ENCODE measurements at regions not wholly inside any gene's neighbourhood (a gene's known extent, or its start where the extent isn't known, plus 50 kb on each side); places are given as distances from the start of the nearest gene placed in this dataset.

DNA sequence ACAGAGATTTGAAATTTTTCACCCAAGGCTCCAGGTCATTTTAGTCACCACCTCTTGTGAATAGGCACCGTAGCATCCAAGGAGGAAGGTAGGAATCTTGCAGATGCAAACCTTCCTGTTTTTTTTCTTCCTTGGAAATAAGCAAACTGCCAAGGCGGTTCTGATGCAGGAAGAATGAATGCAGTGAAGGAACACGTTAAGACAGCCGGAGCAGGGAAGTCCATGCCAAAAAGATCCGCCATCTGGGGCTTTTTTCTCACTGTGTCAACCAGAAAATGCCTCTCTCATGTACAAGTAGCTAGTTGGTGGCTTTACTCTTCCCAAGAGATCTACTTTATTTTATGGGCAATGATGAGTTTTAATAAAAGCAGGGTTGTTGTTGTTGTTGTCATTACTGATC, 142.4 kb downstream of the ZIC5 start:
- Histone ChIP-seq H3K4me3 (ENCODE audit: low read depth, low read length) (no peak overlapping the region), H3K9me3 (ENCODE audit: control insufficient read depth, insufficient read depth, low read length) (no peaks in the 10 kb centered on the region), H3K27me3 (ENCODE audit: control insufficient read depth, insufficient read depth, low read length) (no peaks in the 10 kb centered on the region), H3K4me1 (ENCODE audit: control insufficient read depth, insufficient read depth, low read length) (no peaks in the 10 kb centered on the region), H3K27ac (ENCODE audit: low read depth, low read length) (no peak overlapping the region), H3K36me3 (ENCODE audit: control insufficient read depth, insufficient read depth, low read length) (no peaks in the 10 kb centered on the region)
- DNase-seq (ENCODE audit: low read depth in 4 of 6, low spot score in 6 of 6) = peak in 2 of 6 donors; percentile 25 to 86
- 88% methylated on average over 1 of the region's 5 CpGs for WGBS (ENCODE audit: insufficient coverage)

DNA sequence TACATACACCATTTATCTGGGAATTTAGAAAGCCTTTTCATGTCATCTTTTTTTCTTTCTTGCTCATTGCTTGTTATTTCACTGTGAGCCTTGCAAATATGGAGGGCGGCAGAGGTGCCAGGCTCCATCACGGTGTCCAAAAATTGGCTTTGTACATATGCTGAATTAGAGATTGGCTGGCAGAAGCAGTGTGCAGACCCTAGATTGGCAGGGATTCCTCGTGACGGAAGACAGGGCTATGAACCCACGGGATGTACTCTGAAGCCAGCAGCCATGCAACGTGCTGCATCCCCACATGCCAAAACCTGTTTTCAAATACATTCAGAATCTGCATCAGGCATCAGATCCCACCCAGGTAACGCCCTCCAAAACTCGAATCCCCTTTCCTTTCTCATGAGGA, 142.8 kb downstream of the ZIC5 start:
- DNase-seq (ENCODE audit: low read depth in 4 of 6, low spot score in 6 of 6) = peak in 2 of 6 donors; percentile 70 to 81
- H3K27me3 ChIP-seq (ENCODE audit: control insufficient read depth, insufficient read depth, low read length) = no peaks in the 10 kb centered on the region
- H3K9me3 ChIP-seq (ENCODE audit: control insufficient read depth, insufficient read depth, low read length) = peaks cover under 1% of the 10 kb centered on the region
- H3K4me1 ChIP-seq (ENCODE audit: control insufficient read depth, insufficient read depth, low read length) = no peaks in the 10 kb centered on the region
- no peaks in the 10 kb centered on the region for H3K36me3 ChIP-seq (ENCODE audit: control insufficient read depth, insufficient read depth, low read length)
- H3K4me3 ChIP-seq (ENCODE audit: low read depth, low read length) = no peak overlapping the region
- WGBS (ENCODE audit: insufficient coverage) = 78% methylated on average over 5 of the region's 8 CpGs
- no peak overlapping the region for H3K27ac ChIP-seq (ENCODE audit: low read depth, low read length)

DNA sequence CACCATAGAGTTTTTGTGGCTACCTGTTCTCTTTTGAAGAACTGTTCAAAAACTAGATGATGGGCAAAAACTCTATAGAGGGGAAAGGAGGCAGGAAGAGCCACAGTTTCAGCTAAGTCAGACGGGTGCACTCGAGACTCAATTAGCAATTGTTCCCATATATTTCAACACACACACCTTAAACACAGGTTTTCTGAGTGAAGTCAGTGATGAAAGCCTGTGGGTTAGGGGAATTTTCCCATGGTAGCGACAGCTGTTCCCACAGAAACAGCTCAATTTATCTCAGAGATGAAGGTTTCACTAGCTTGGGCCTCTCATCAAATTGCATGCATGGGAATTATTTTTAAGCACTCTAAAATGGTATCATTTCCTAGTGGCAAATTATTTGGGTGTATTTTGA, 143.4 kb downstream of the ZIC5 start:
- DNase-seq (ENCODE audit: low read depth in 4 of 6, low spot score in 6 of 6) = peak in 1 of 6 donors; percentile 68
- Histone ChIP-seq H3K9me3 (ENCODE audit: control insufficient read depth, insufficient read depth, low read length) (peaks cover 3% of the 10 kb centered on the region), H3K27ac (ENCODE audit: low read depth, low read length) (no peak overlapping the region), H3K36me3 (ENCODE audit: control insufficient read depth, insufficient read depth, low read length) (no peaks in the 10 kb centered on the region), H3K27me3 (ENCODE audit: control insufficient read depth, insufficient read depth, low read length) (no peaks in the 10 kb centered on the region), H3K4me1 (ENCODE audit: control insufficient read depth, insufficient read depth, low read length) (no peaks in the 10 kb centered on the region), H3K4me3 (ENCODE audit: low read depth, low read length) (no peak overlapping the region)
- no CpG with 5 or more reads among the region's 3 CpGs for WGBS (ENCODE audit: insufficient coverage)

DNA sequence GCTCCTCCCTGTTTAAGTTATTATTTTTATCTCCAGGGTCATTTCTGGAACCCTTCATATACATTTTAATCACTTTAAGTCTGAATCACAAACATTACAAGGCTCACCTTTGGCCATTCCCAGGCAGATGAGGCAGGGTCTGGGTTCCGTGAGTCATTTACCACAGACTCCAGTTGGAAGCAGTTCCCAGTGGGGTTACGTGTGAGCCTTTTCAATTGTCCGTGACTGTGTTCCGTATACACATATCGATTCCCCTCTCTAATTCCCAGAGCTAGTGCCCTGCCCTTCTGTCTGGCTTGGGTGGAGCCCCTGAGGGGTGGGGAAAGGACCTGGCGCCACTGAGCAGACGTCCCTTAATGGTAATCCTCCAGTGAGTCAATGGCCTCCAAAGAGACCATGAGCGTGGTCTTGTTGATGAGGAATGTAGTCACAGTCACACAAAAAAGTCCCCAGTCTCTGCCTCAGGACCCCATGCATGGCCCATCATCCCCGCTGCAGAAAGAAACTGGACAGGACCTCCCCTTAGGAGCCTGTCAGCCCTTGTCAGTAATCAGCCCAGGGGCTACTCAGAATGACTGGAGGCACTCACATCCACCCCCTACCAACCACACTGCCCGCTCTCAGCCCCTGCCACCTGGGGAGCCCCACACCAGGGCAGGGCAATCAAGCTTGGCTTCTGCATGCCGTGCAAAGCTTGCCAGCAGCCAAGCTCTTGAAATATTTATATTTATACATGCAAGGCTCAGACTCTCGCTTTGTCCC, 144.4 kb downstream of the ZIC5 start:
- H3K4me1 ChIP-seq (ENCODE audit: control insufficient read depth, insufficient read depth, low read length) = no peaks in the 10 kb centered on the region
- H3K27me3 ChIP-seq (ENCODE audit: control insufficient read depth, insufficient read depth, low read length) = no peaks in the 10 kb centered on the region
- DNase-seq (ENCODE audit: low read depth in 4 of 6, low spot score in 6 of 6) = no peak
- WGBS (ENCODE audit: insufficient coverage) = 90% methylated on average over 4 of the region's 12 CpGs
- H3K9me3 ChIP-seq (ENCODE audit: control insufficient read depth, insufficient read depth, low read length) = peaks cover 3% of the 10 kb centered on the region
- no peak overlapping the region for H3K27ac ChIP-seq (ENCODE audit: low read depth, low read length)
- H3K36me3 ChIP-seq (ENCODE audit: control insufficient read depth, insufficient read depth, low read length) = no peaks in the 10 kb centered on the region
- no peak overlapping the region for H3K4me3 ChIP-seq (ENCODE audit: low read depth, low read length)

DNA sequence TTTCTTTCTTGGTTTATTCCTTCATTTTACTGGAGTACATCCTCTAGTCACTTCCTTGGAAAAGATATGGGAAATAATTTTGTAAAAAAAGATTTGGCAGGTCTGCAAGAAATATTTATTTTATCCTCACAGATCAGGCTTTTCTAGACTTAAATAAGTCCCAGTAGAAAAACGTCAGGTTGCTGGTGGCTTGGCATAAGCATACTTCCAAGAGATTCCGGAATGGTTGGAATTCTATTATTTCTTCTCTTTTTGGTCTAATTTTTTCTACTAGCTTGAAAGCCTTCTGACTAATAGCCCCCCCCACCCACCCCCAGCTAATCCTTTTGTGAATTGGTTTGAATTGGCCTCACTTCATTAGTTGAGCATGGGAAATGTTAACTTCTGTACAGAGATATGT, 147.6 kb downstream of the ZIC5 start:
- no CpG with 5 or more reads among the region's 2 CpGs for WGBS (ENCODE audit: insufficient coverage)
- no peak overlapping the region for H3K27ac ChIP-seq (ENCODE audit: low read depth, low read length)

DNA sequence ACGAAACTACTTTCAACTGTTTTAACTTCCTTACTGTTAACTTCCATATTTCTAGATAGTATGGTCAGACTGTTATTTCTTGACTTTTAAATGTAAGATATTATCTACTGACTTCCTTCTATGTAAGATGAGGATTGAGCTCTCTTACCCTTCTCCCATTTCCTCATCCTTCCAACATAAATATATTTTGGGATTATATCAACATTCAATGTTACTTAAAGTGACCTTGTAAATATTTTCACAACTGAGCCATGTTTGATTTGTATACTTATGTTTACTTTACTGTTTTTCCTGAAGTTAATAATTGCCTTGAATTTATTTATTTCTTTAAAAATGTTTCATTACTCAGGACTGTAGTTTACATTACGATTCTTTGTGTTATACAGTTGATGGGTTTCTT, 148.7 kb downstream of the ZIC5 start:
- Histone ChIP-seq H3K4me1 (ENCODE audit: control insufficient read depth, insufficient read depth, low read length) (no peaks in the 10 kb centered on the region), H3K27me3 (ENCODE audit: control insufficient read depth, insufficient read depth, low read length) (no peaks in the 10 kb centered on the region), H3K9me3 (ENCODE audit: control insufficient read depth, insufficient read depth, low read length) (peaks cover 3% of the 10 kb centered on the region), H3K36me3 (ENCODE audit: control insufficient read depth, insufficient read depth, low read length) (no peaks in the 10 kb centered on the region), H3K4me3 (ENCODE audit: low read depth, low read length) (no peak overlapping the region), H3K27ac (ENCODE audit: low read depth, low read length) (no peak overlapping the region)
- DNase-seq (ENCODE audit: low read depth in 4 of 6, low spot score in 6 of 6) = no peak
- no CpG with 5 or more reads among the region's 2 CpGs for WGBS (ENCODE audit: insufficient coverage)

More for the DNA sequence above, 147.6 kb downstream of the ZIC5 start:
- DNase-seq (ENCODE audit: low read depth in 4 of 6, low spot score in 6 of 6) = no peak
- Histone ChIP-seq H3K36me3 (ENCODE audit: control insufficient read depth, insufficient read depth, low read length) (no peaks in the 10 kb centered on the region), H3K9me3 (ENCODE audit: control insufficient read depth, insufficient read depth, low read length) (peaks cover 3% of the 10 kb centered on the region), H3K4me1 (ENCODE audit: control insufficient read depth, insufficient read depth, low read length) (no peaks in the 10 kb centered on the region), H3K27me3 (ENCODE audit: control insufficient read depth, insufficient read depth, low read length) (no peaks in the 10 kb centered on the region), H3K4me3 (ENCODE audit: low read depth, low read length) (no peak overlapping the region)

DNA sequence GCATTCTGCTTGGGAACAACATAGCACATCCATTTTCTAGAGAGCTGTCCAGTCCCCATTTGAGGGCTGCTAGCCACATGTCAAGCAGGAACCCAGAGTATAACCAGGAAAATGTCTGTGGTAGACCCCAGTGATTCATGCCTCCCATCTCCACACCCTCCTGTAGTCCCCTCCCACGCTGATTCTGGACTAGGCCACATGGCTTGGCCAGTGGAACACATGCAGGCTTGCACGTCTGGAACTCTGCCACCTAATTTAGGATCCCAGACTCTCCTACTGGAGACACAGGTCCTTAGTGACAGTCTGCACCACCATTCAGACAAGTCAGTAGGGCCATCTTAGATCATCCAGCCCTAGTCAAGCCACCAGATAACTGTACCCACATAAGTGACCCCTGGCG, 149.8 kb downstream of the ZIC5 start:
- Histone ChIP-seq H3K4me3 (ENCODE audit: low read depth, low read length) (no peak overlapping the region), H3K4me1 (ENCODE audit: control insufficient read depth, insufficient read depth, low read length) (no peaks in the 10 kb centered on the region), H3K27ac (ENCODE audit: low read depth, low read length) (no peak overlapping the region), H3K27me3 (ENCODE audit: control insufficient read depth, insufficient read depth, low read length) (no peaks in the 10 kb centered on the region), H3K36me3 (ENCODE audit: control insufficient read depth, insufficient read depth, low read length) (no peaks in the 10 kb centered on the region), H3K9me3 (ENCODE audit: control insufficient read depth, insufficient read depth, low read length) (peaks cover 3% of the 10 kb centered on the region)
- no peak for DNase-seq (ENCODE audit: low read depth in 4 of 6, low spot score in 6 of 6)
- WGBS (ENCODE audit: insufficient coverage) = 81% methylated on average over 2 of the region's 3 CpGs

DNA sequence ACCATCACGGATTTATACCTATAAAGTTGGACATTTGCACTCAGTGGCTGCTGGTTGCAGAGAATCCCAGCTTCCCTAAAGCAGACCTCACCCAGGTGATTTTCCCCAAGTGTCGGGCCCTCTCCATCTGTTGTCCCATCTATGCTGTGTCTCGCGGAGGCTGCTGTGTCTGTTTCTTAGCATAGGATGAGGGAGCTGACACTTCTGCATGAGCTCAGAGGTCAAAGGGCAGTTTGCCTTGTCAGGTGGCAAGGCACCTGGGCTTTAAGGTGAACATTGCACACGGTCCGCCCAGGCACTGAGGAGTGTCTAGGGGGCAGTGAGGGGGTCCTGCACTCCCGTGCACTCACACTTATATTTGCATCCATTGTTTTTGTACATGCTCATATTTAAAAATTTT, 151.6 kb downstream of the ZIC5 start:
- no peak overlapping the region for H3K27ac ChIP-seq (ENCODE audit: low read depth, low read length)
- no peak overlapping the region for H3K4me3 ChIP-seq (ENCODE audit: low read depth, low read length)
- H3K4me1 ChIP-seq (ENCODE audit: control insufficient read depth, insufficient read depth, low read length) = no peaks in the 10 kb centered on the region
- WGBS (ENCODE audit: insufficient coverage) = 96% methylated on average over 5 of the region's 7 CpGs
- no peaks in the 10 kb centered on the region for H3K36me3 ChIP-seq (ENCODE audit: control insufficient read depth, insufficient read depth, low read length)
- H3K9me3 ChIP-seq (ENCODE audit: control insufficient read depth, insufficient read depth, low read length) = peaks cover 3% of the 10 kb centered on the region
- DNase-seq (ENCODE audit: low read depth in 4 of 6, low spot score in 6 of 6) = no peak
- no peaks in the 10 kb centered on the region for H3K27me3 ChIP-seq (ENCODE audit: control insufficient read depth, insufficient read depth, low read length)

DNA sequence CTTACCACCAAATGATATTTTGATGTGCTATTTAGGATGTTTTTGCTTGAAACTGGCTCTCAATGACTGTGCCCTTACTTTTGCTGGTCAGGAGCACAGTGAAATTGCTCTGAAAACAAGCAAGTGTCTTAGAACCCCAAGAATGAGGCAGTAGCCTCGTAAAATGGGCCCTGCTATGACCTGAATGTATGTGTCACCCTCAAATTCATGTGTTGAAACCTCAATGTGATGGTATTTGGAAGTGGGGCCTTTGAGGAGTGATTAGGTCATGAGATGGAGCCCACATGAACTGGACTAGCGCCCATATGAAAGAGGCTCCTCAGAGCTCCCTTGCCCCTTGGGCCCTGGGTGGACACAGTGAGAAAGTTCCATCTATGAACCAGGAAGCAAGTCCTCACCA, 155.2 kb downstream of the ZIC5 start:
- peaks cover 3% of the 10 kb centered on the region for H3K27me3 ChIP-seq (ENCODE audit: control insufficient read depth, insufficient read depth, low read length)
- WGBS (ENCODE audit: insufficient coverage) = 100% methylated on average over 2 of the region's 2 CpGs

DNA sequence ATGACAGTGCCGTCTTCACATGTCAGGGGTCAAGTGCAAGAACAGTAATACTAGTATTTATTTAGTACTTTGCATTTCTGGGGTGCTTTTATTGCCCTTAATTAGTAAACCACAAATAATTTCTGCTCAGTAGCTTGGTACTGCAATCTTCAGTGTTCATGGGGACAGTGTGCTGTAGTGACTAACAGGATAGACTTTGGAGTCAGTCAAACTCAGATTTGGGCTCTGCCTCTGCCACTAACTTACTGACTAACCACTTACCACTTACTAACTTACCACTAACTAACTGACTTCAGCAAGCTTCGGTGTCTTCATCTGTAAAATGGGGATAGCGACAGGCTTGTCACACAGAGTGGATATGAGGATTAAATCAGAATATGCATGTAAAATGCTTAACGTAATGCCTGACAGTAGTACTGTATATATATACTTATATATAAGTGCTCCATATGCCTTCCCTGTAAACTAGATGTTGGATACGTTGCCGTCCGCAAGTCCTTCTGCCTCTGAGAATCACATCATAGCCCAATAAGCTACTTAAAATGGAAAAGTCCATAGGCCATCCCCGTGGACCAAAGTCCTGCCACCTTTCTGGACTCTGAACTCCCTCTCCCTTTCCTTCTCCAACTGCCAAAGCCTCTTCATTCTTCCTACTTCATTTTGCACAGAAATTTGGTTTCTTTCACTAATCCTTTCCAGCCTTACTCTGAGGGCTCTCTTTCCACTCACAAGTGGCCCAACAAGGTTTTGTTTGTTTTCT, 158.1 kb downstream of the ZIC5 start:
- WGBS (ENCODE audit: insufficient coverage) = 97% methylated on average over 4 of the region's 8 CpGs
- H3K4me1 ChIP-seq (ENCODE audit: control insufficient read depth, insufficient read depth, low read length) = no peaks in the 10 kb centered on the region
- no peaks in the 10 kb centered on the region for H3K9me3 ChIP-seq (ENCODE audit: control insufficient read depth, insufficient read depth, low read length)

More for the DNA sequence above, 155.2 kb downstream of the ZIC5 start:
- Histone ChIP-seq H3K36me3 (ENCODE audit: control insufficient read depth, insufficient read depth, low read length) (no peaks in the 10 kb centered on the region), H3K27ac (ENCODE audit: low read depth, low read length) (no peak overlapping the region), H3K4me3 (ENCODE audit: low read depth, low read length) (no peak overlapping the region), H3K9me3 (ENCODE audit: control insufficient read depth, insufficient read depth, low read length) (no peaks in the 10 kb centered on the region), H3K4me1 (ENCODE audit: control insufficient read depth, insufficient read depth, low read length) (no peaks in the 10 kb centered on the region)
- DNase-seq (ENCODE audit: low read depth in 4 of 6, low spot score in 6 of 6) = no peak

More for the DNA sequence above, 158.1 kb downstream of the ZIC5 start:
- Histone ChIP-seq H3K4me3 (ENCODE audit: low read depth, low read length) (no peak overlapping the region), H3K27me3 (ENCODE audit: control insufficient read depth, insufficient read depth, low read length) (peaks cover 3% of the 10 kb centered on the region), H3K27ac (ENCODE audit: low read depth, low read length) (no peak overlapping the region), H3K36me3 (ENCODE audit: control insufficient read depth, insufficient read depth, low read length) (no peaks in the 10 kb centered on the region)
- DNase-seq (ENCODE audit: low read depth in 4 of 6, low spot score in 6 of 6) = no peak

Data from spinal cord (tissue), 9 donors.